NB4 (cell line): ENCODE measurements at regions not wholly inside any gene's neighbourhood (a gene's known extent, or its start where the extent isn't known, plus 50 kb on each side); places are given as distances from the start of the nearest gene placed in this dataset.

Source experiments
- DNase-seq: peaks from one replicate; pipeline ENCODE4 v3.0.0; 2010; ENCODE audit warnings: low read depth
- H3K4me3 ChIP-seq: one replicate; pipeline ENCODE4 v1.5.1; 2011; ENCODE audit warnings: mild to moderate bottlenecking, low read depth, low read length, moderate library complexity
- CTCF ChIP-seq: IDR thresholded peaks from one replicate; pipeline ENCODE4 v1.5.1; 2012; ENCODE audit warnings: low read depth, low read length
- MAX ChIP-seq: IDR thresholded peaks from 2 replicates; pipeline ENCODE4 v1.6.1; 2011; ENCODE audit warnings: low read depth, low read length
- MYC ChIP-seq: IDR thresholded peaks from 2 replicates; pipeline ENCODE4 v1.6.1; 2011; ENCODE audit warnings: low read depth, low read length
- POLR2A ChIP-seq: IDR thresholded peaks from 2 replicates; pipeline ENCODE4 v1.6.1; 2011; ENCODE audit warnings: mild to moderate bottlenecking; ENCODE audit not compliant: insufficient read length; ENCODE audit errors: extremely low read depth

GRCh38 chr16:51497541-51498211 is 346.6 kb upstream of the SALL1 start:
- DNase-seq, result no peak
- H3K4me3 ChIP-seq, result no peak overlapping the region
- TF ChIP-seq MYC, result no peak
- TF ChIP-seq CTCF, result no peak
- no peak for TF ChIP-seq POLR2A
- no peak for TF ChIP-seq MAX

GRCh38 chr16:51490866-51491265 is 339.8 kb upstream of the SALL1 start:
- TF ChIP-seq MYC (no peak), POLR2A (no peak), CTCF (no peak), MAX (no peak)

GRCh38 chr16:51487880-51488279 is 336.8 kb upstream of the SALL1 start:
- TF ChIP-seq POLR2A (no peak), MYC (no peak), MAX (no peak), CTCF (no peak)
- no peak overlapping the region for H3K4me3 ChIP-seq
- DNase-seq, result no peak

More at GRCh38 chr16:51490866-51491265, 339.8 kb upstream of the SALL1 start:
- no peak for DNase-seq
- H3K4me3 ChIP-seq, result no peak overlapping the region

- DNase-seq, result no peak
- TF ChIP-seq MAX, result no peak
- H3K4me3 ChIP-seq, result no peak overlapping the region
Observed at GRCh38 chr16:51474414-51475091, 323.5 kb upstream of the SALL1 start.

GRCh38 chr16:51473091-51473490 is 322.0 kb upstream of the SALL1 start:
- H3K4me3 ChIP-seq, result no peak overlapping the region
- no peak for DNase-seq
- no peak for TF ChIP-seq CTCF
- no peak for TF ChIP-seq MYC
- TF ChIP-seq POLR2A, result no peak
- no peak for TF ChIP-seq MAX

- no peak overlapping the region for H3K4me3 ChIP-seq
- TF ChIP-seq MYC (no peak), MAX (no peak), CTCF (no peak), POLR2A (no peak)
- no peak for DNase-seq
Observed at GRCh38 chr16:51470492-51470891, 319.4 kb upstream of the SALL1 start.
